HG02623 (cell line): ENCODE measurements at regions not wholly inside any gene's neighbourhood (a gene's known extent, or its start where the extent isn't known, plus 50 kb on each side); places are given as distances from the start of the nearest gene placed in this dataset.

ENCODE experiments used
- ATAC-seq: cut with Tn5 transposase; IDR thresholded peaks from one replicate; pipeline ENCODE4 v1.9.1; 2021; ENCODE audit warnings: moderate library complexity; ENCODE audit not compliant: unreplicated experiment

- ATAC-seq = no peak
Measured at GRCh38 chr16:66212428-66212827, 154.1 kb upstream of the CDH5 start.

- no peak for ATAC-seq
Measured at GRCh38 chr16:66211651-66212050, 154.8 kb upstream of the CDH5 start.

- ATAC-seq = no peak
Measured at GRCh38 chr16:66207883-66208265, 158.6 kb upstream of the CDH5 start.

GRCh38 chr16:66207139-66207882 is 159.2 kb upstream of the CDH5 start:
- ATAC-seq = no peak

GRCh38 chr16:66206363-66206762 is 160.1 kb upstream of the CDH5 start:
- ATAC-seq = no peak

- no peak for ATAC-seq
Measured at GRCh38 chr16:66205287-66206231, 160.9 kb upstream of the CDH5 start.

- ATAC-seq = no peak
Measured at GRCh38 chr16:66204756-66205155, 161.7 kb upstream of the CDH5 start.

- no peak for ATAC-seq
Measured at GRCh38 chr16:66203476-66203875, 163.0 kb upstream of the CDH5 start.

GRCh38 chr16:66199189-66199588 is 167.3 kb upstream of the CDH5 start:
- no peak for ATAC-seq

- no peak for ATAC-seq
Measured at GRCh38 chr16:66198641-66199040, 167.8 kb upstream of the CDH5 start.

- no peak for ATAC-seq
Measured at GRCh38 chr16:66197668-66198278, 168.7 kb upstream of the CDH5 start.

GRCh38 chr16:66196770-66197169 is 169.7 kb upstream of the CDH5 start:
- ATAC-seq = no peak

- no peak for ATAC-seq
Measured at GRCh38 chr16:66194866-66195265, 171.6 kb upstream of the CDH5 start.

GRCh38 chr16:66193543-66194229 is 172.8 kb upstream of the CDH5 start:
- no peak for ATAC-seq

GRCh38 chr16:66190411-66190810 is 176.1 kb upstream of the CDH5 start:
- ATAC-seq = no peak

- ATAC-seq = no peak
Measured at GRCh38 chr16:66189951-66190350, 176.5 kb upstream of the CDH5 start.

- ATAC-seq = no peak
Measured at GRCh38 chr16:66188917-66189725, 177.4 kb upstream of the CDH5 start.

- no peak for ATAC-seq
Measured at GRCh38 chr16:66186251-66186785, 180.2 kb upstream of the CDH5 start.

GRCh38 chr16:66182592-66182991 is 183.9 kb upstream of the CDH5 start:
- no peak for ATAC-seq

GRCh38 chr16:66176731-66177130 is 189.8 kb upstream of the CDH5 start:
- no peak for ATAC-seq
